Smooth muscle cell (in vitro differentiated cells): ENCODE measurements at regions not wholly inside any gene's neighbourhood (a gene's known extent, or its start where the extent isn't known, plus 50 kb on each side); places are given as distances from the start of the nearest gene placed in this dataset.

ENCODE experiments used
- DNase-seq: peaks from one replicate; lab custom pipeline; 2025; ENCODE audit not compliant: unreplicated experiment; lab: John Stamatoyannopoulos, UW
- H2AFZ ChIP-seq: fragments of 200-600 bp; sonication (generic); 2 replicates; pipeline ENCODE4 v1.6.0; 2016; ENCODE audit warnings: antibody characterized with exemption, low read depth, mild to moderate bottlenecking
- H3F3A ChIP-seq: fragments of 200-600 bp; sonication (generic); 2 replicates; pipeline ENCODE4 v1.6.0; 2017; ENCODE audit warnings: antibody characterized with exemption, low read depth
- H3K27ac ChIP-seq: fragments of 200-600 bp; sonication (generic); 2 replicates; pipeline ENCODE4 v1.5.1; 2016; ENCODE audit warnings: low read depth, mild to moderate bottlenecking
- H3K27me3 ChIP-seq: fragments of 200-600 bp; sonication (generic); 2 replicates; pipeline ENCODE4 v1.6.1; 2016; ENCODE audit warnings: low read depth, mild to moderate bottlenecking
- H3K36me3 ChIP-seq: fragments of 200-600 bp; sonication (generic); 2 replicates; pipeline ENCODE4 v1.5.1; 2016; ENCODE audit warnings: low read depth
- H3K4me1 ChIP-seq: fragments of 200-600 bp; sonication (generic); 2 replicates; pipeline ENCODE4 v1.5.1; 2016; ENCODE audit warnings: low read depth
- H3K4me2 ChIP-seq: fragments of 200-600 bp; sonication (generic); 2 replicates; pipeline ENCODE4 v1.6.0; 2016; ENCODE audit warnings: mild to moderate bottlenecking
- H3K4me3 ChIP-seq: fragments of 200-600 bp; sonication (generic); 2 replicates; pipeline ENCODE4 v1.5.1; 2016; ENCODE audit warnings: mild to moderate bottlenecking
- H3K79me2 ChIP-seq: fragments of 200-600 bp; sonication (generic); 2 replicates; pipeline ENCODE4 v1.6.0; 2016; ENCODE audit warnings: low read depth, mild to moderate bottlenecking
- H3K9ac ChIP-seq: fragments of 200-600 bp; sonication (generic); 2 replicates; pipeline ENCODE4 v1.6.0; 2016; ENCODE audit warnings: low read depth
- H3K9me3 ChIP-seq: fragments of 200-600 bp; sonication (generic); replicated peaks from 2 replicates; pipeline ENCODE4 v1.5.1; 2016; ENCODE audit warnings: low read depth
- H4K20me1 ChIP-seq: fragments of 200-600 bp; sonication (generic); 2 replicates; pipeline ENCODE4 v1.6.0; 2016; ENCODE audit warnings: low read depth
- CTCF ChIP-seq: fragments of 200-600 bp; sonication (generic); IDR thresholded peaks from 2 replicates; pipeline ENCODE4 v1.5.1; 2017; ENCODE audit warnings: borderline replicate concordance, mild to moderate bottlenecking, antibody characterized with exemption; ENCODE audit not compliant: insufficient read depth, poor library complexity, severe bottlenecking
- WGBS: methylation state at CpG from one replicate; pipeline ENCODE4 v1.1.7; 2016; ENCODE audit warnings: low lambda C conversion rate; 5-methylcytosine and 5-hydroxymethylcytosine counted together

DNA sequence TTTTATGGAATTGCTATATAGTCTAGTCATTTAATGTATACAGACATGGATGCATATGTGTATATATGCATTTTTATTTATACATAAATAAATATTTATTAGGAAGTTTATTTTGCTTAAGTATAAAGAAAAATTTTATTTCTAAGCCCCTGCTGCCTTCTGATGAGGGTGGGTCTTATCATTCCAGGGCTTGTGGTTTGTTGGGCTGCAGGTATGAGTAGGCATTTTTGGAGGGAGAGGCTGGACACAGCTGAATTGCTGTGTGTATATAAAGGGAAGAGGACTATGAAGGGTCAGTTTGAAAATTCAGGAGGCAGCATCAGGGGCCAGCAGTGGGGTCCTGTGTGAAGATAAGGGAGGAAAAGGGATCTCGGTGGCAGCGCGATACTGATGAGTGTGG lies 189.4 kb downstream of the TMEM182 start:
- no peaks in the 10 kb centered on the region for H3K4me1 ChIP-seq
- TF ChIP-seq CTCF = no peak
- H3K27me3 ChIP-seq = no peaks in the 10 kb centered on the region
- no peak overlapping the region for H2AFZ ChIP-seq
- no peaks in the 10 kb centered on the region for H4K20me1 ChIP-seq
- H3K36me3 ChIP-seq = no peaks in the 10 kb centered on the region
- H3K27ac ChIP-seq = no peak overlapping the region
- H3K4me2 ChIP-seq = no peak overlapping the region
- no peak overlapping the region for H3K4me3 ChIP-seq
- no peaks in the 10 kb centered on the region for H3F3A ChIP-seq
- no peak overlapping the region for H3K9ac ChIP-seq
- WGBS = 95% methylated on average over 3 of the region's 3 CpGs
- no peaks in the 10 kb centered on the region for H3K79me2 ChIP-seq
- DNase-seq = no peak
- H3K9me3 ChIP-seq = no peaks in the 10 kb centered on the region

DNA sequence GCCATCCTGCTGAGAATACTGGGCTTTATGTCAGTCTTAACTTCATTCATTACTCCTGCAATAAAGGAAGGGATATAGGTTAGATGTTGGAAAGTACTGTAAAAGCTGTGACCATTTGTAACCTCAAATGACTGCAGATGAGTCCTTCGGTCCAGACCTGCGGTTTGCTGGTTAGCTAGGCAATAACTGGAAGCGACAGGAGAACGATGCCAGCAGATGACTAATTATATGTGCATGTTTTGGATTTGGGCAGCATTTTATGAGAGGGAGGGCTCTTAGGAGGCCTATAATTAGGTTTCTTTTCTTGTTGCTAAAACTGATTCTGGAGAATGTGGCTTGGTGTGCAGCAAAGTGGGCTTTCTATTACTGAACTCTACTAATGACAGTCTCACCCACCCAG lies 205.6 kb downstream of the TMEM182 start:
- no peaks in the 10 kb centered on the region for H3K27me3 ChIP-seq
- H3K9ac ChIP-seq = no peak overlapping the region
- H3F3A ChIP-seq = no peaks in the 10 kb centered on the region
- no peaks in the 10 kb centered on the region for H4K20me1 ChIP-seq
- 82% methylated on average over 4 of the region's 4 CpGs for WGBS
- no peaks in the 10 kb centered on the region for H3K36me3 ChIP-seq
- no peaks in the 10 kb centered on the region for H3K4me1 ChIP-seq
- H3K9me3 ChIP-seq = no peaks in the 10 kb centered on the region
- H3K27ac ChIP-seq = no peak overlapping the region
- no peak overlapping the region for H3K4me2 ChIP-seq
- H3K4me3 ChIP-seq = no peak overlapping the region
- H2AFZ ChIP-seq = no peak overlapping the region
- no peak for DNase-seq
- no peak for TF ChIP-seq CTCF
- no peaks in the 10 kb centered on the region for H3K79me2 ChIP-seq

DNA sequence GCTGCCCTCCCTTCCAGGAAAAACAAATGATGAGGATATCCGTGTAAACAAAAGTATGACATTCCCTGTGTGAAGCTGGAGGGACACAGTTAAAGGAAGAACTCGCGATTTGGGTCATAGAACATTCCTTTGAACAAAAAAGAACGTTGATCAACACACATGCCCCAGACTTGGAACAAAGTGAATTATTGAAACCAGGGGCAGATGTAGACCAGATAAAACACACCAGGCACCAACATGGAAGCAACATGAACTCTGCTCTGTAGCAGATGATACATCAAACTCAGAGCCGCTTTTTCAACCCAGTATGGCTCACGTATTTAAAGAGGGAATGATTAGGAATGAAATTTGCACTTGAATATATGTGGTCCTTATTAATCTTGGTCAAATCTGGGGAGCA lies 206.5 kb downstream of the TMEM182 start:
- H3K4me1 ChIP-seq = no peaks in the 10 kb centered on the region
- TF ChIP-seq CTCF = no peak
- no peaks in the 10 kb centered on the region for H3K9me3 ChIP-seq
- no peak overlapping the region for H3K4me3 ChIP-seq
- no peaks in the 10 kb centered on the region for H3K36me3 ChIP-seq
- H3K9ac ChIP-seq = no peak overlapping the region
- H3K79me2 ChIP-seq = no peaks in the 10 kb centered on the region
- no peaks in the 10 kb centered on the region for H3K27me3 ChIP-seq
- WGBS = 87% methylated on average over 6 of the region's 6 CpGs
- H2AFZ ChIP-seq = no peak overlapping the region
- no peaks in the 10 kb centered on the region for H4K20me1 ChIP-seq
- H3K27ac ChIP-seq = no peak overlapping the region
- no peak overlapping the region for H3K4me2 ChIP-seq
- no peak for DNase-seq
- no peaks in the 10 kb centered on the region for H3F3A ChIP-seq

GRCh38 chr2:102971701-102972100 lies 209.9 kb downstream of the TMEM182 start:
- no peak overlapping the region for H3K4me2 ChIP-seq
- no peak overlapping the region for H3K9ac ChIP-seq
- TF ChIP-seq CTCF = no peak
- no peaks in the 10 kb centered on the region for H3K9me3 ChIP-seq
- no peaks in the 10 kb centered on the region for H3K36me3 ChIP-seq
- H4K20me1 ChIP-seq = no peaks in the 10 kb centered on the region
- H3K4me1 ChIP-seq = no peaks in the 10 kb centered on the region
- no peaks in the 10 kb centered on the region for H3F3A ChIP-seq
- no peaks in the 10 kb centered on the region for H3K79me2 ChIP-seq
- no peak overlapping the region for H3K4me3 ChIP-seq
- no peak overlapping the region for H2AFZ ChIP-seq
- 80% methylated on average over 6 of the region's 6 CpGs for WGBS
- H3K27me3 ChIP-seq = no peaks in the 10 kb centered on the region
- no peak for DNase-seq
- H3K27ac ChIP-seq = no peak overlapping the region
